ENCODE measurements at regions not wholly inside any gene's neighbourhood (a gene's known extent, or its start where the extent isn't known, plus 50 kb on each side); places are given as distances from the start of the nearest gene placed in this dataset.

DNA sequence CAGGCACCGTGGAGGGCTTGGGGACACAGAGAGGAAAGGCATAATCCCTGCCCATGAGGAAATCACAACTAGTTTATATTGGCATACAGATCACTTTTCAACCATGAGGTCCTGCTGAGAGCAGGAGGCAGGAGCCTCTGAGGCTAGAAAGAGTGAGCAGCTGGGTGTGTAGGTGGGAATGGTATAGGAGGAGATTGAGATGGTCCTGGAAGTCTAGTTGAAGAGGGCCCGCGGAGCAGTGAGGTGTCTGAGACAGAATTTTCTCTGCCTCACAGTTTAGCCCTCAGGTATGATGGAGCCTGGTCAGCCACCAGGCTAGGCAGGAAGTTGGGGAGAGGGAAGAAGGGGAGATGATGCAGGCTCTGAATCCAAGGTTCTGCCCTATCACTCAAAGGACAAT lies 54.7 kb upstream of the JDP2 start (continued):
- TF ChIP-seq, protein P1, sequence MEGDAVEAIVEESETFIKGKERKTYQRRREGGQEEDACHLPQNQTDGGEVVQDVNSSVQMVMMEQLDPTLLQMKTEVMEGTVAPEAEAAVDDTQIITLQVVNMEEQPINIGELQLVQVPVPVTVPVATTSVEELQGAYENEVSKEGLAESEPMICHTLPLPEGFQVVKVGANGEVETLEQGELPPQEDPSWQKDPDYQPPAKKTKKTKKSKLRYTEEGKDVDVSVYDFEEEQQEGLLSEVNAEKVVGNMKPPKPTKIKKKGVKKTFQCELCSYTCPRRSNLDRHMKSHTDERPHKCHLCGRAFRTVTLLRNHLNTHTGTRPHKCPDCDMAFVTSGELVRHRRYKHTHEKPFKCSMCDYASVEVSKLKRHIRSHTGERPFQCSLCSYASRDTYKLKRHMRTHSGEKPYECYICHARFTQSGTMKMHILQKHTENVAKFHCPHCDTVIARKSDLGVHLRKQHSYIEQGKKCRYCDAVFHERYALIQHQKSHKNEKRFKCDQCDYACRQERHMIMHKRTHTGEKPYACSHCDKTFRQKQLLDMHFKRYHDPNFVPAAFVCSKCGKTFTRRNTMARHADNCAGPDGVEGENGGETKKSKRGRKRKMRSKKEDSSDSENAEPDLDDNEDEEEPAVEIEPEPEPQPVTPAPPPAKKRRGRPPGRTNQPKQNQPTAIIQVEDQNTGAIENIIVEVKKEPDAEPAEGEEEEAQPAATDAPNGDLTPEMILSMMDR (IDR thresholded peaks at IDR 0.05 in 2 of 3, conservative IDR thresholded peaks at IDR 0.05 in 1 of 3; ENCODE audit: borderline replicate concordance in 1 of 3, insufficient read depth in 1 of 3, low read depth in 2 of 3, low read length in 2 of 3): no peak
- TF ChIP-seq JUND (IDR thresholded peaks at IDR 0.05) (no peak), SRF (IDR thresholded peaks at IDR 0.05; ENCODE audit: low read depth) (no peak), RAD21 (IDR thresholded peaks at IDR 0.05; ENCODE audit: low read depth) (no peak), SP1 (IDR thresholded peaks at IDR 0.05; ENCODE audit: low read depth) (no peak)

DNA sequence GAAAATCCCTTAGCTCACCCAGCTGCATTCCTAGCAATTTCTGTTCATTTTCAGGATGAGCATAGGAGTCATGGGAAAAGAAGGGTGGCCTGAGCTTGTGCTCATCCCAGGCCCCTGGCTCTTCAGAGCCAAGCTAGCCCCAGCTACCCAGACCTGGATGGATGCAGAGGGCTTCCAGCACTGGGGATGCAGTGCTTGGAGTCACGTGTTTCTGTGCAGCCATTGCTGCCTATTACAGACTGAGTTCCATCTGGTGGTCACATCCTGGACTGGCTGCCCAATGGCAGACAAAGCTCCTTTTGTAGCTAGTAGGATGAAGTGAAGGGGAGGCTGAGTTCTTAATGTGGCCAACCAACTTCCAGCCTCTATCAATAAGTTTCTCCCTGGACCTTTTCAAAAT lies 54.2 kb upstream of the JDP2 start:
- Histone ChIP-seq H3K4me1 (ENCODE audit: control insufficient read depth in 1 of 2, insufficient read depth in 2 of 2, low read length in 2 of 2) (no peaks in the 10 kb centered on the region), H3K9me3 (ENCODE audit: control insufficient read depth in 1 of 2, insufficient read depth in 1 of 2, low read depth in 1 of 2, low read length in 2 of 2) (no peaks in the 10 kb centered on the region), H4K20me1 (ENCODE audit: insufficient read depth) (no peaks in the 10 kb centered on the region), H3K9ac (ENCODE audit: low read length) (no peak overlapping the region), H3K79me2 (ENCODE audit: insufficient read depth, low read length) (no peaks in the 10 kb centered on the region), H3K9me2 (ENCODE audit: insufficient read depth) (no peaks in the 10 kb centered on the region), H3K27ac (ENCODE audit: low read depth, low read length) (no peak overlapping the region), H3K4me3 (replicated peaks in 1 of 2; ENCODE audit: low read depth in 1 of 2, low read length in 2 of 2) (no peak overlapping the region), H3K4me2 (ENCODE audit: low read length) (no peak overlapping the region), H3K27me3 (ENCODE audit: insufficient read depth, low read length) (peaks cover 14% of the 10 kb centered on the region), H3K36me3 (ENCODE audit: control insufficient read depth in 1 of 2, insufficient read depth in 2 of 2, low read length in 2 of 2) (no peaks in the 10 kb centered on the region), H2AFZ (ENCODE audit: low read depth, low read length, poor library complexity, severe bottlenecking) (no peak overlapping the region)
- ChIA-PET RAD21 (ENCODE audit: low non-redundant PET in 1 of 2, low total read pairs in 2 of 2, uncharacterized antibody in 2 of 2, unreplicated experiment in 2 of 2) (no interaction called here), CTCF (no interaction called here), POLR2A (no interaction called here)
- intact Hi-C loops (cut with micrococcal nuclease): no loop called here
- DNase-seq (ENCODE audit: low read depth, low spot score) (no peak), ATAC-seq (no peak)
- BruUV-seq (replicated peaks): no TSS peak
- TF ChIP-seq EZH2phosphoT487 (IDR thresholded peaks at IDR 0.05; ENCODE audit: borderline replicate concordance): no peak
- no peak for TF ChIP-seq POLR2AphosphoS5 (IDR thresholded peaks at IDR 0.05; ENCODE audit: low read depth, low read length)
- TF ChIP-seq, protein P2, sequence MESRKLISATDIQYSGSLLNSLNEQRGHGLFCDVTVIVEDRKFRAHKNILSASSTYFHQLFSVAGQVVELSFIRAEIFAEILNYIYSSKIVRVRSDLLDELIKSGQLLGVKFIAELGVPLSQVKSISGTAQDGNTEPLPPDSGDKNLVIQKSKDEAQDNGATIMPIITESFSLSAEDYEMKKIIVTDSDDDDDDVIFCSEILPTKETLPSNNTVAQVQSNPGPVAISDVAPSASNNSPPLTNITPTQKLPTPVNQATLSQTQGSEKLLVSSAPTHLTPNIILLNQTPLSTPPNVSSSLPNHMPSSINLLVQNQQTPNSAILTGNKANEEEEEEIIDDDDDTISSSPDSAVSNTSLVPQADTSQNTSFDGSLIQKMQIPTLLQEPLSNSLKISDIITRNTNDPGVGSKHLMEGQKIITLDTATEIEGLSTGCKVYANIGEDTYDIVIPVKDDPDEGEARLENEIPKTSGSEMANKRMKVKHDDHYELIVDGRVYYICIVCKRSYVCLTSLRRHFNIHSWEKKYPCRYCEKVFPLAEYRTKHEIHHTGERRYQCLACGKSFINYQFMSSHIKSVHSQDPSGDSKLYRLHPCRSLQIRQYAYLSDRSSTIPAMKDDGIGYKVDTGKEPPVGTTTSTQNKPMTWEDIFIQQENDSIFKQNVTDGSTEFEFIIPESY (IDR thresholded peaks at IDR 0.05; ENCODE audit: extremely low read depth, insufficient replicate concordance, low read length): no peak
- no peak for TF ChIP-seq EGR1 (IDR thresholded peaks at IDR 0.05; ENCODE audit: low read depth)
- TF ChIP-seq, protein P1 (IDR thresholded peaks at IDR 0.05 in 2 of 3, conservative IDR thresholded peaks at IDR 0.05 in 1 of 3; ENCODE audit: borderline replicate concordance in 1 of 3, insufficient read depth in 1 of 3, low read depth in 2 of 3, low read length in 2 of 3): no peak

Data from HCT116 (cell line).